Kidney epithelial cell (primary cell): ENCODE measurements at regions not wholly inside any gene's neighbourhood (a gene's known extent, or its start where the extent isn't known, plus 50 kb on each side); places are given as distances from the start of the nearest gene placed in this dataset.
"Not testable (repeated sequence)": the region's sequence is repeated elsewhere in the genome, so short reads cannot be mapped to it uniquely, and the experiment has no call there.

Source experiments
- DNase-seq: peaks from one replicate; pipeline ENCODE4 v3.0.0-alpha.2; 2010; ENCODE audit warnings: low read depth
- H3K27me3 ChIP-seq: 2 replicates; pipeline ENCODE4 v1.6.0; 2011; ENCODE audit warnings: low read length; ENCODE audit not compliant: control insufficient read depth, insufficient read depth
- H3K36me3 ChIP-seq: 2 replicates; pipeline ENCODE4 v1.5.1; 2011; ENCODE audit warnings: low read length; ENCODE audit not compliant: control insufficient read depth, insufficient read depth
- H3K4me3 ChIP-seq: 2 replicates; pipeline ENCODE4 v1.5.1; 2011; ENCODE audit warnings: low read depth, mild to moderate bottlenecking, control low read depth, low read length
- CTCF ChIP-seq: IDR thresholded peaks from 2 replicates; pipeline ENCODE4 v1.5.1; 2011; ENCODE audit warnings: mild to moderate bottlenecking, moderate library complexity, low read length, control low read depth, inconsistent platforms; ENCODE audit not compliant: insufficient read depth, poor library complexity, severe bottlenecking

DNA sequence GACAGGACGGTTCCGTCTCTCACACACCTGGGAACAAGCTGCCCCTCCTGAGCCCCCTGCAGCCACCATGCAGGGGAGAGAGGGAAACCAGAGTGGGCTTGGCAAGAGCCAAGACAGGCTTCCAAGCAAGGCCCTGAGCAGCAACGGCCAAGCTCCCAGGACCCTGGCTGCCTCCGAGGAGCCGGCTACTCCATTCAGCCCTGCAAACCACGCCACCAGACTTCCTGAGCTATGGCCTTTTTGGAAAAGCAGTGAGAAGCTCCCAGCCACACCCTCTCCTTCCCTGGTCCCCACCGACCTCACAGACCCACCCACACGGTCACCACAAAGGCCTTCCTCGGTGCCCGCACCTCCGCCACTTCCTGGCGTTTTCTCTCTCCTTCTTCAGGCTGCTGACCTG lies 479.0 kb downstream of the BRD1 start:
- DNase-seq, result no peak
- Histone ChIP-seq H3K4me3 (no peak overlapping the region), H3K36me3 (no peaks in the 10 kb centered on the region), H3K27me3 (no peaks in the 10 kb centered on the region)
- no peak for TF ChIP-seq CTCF

GRCh38 chr22:49347376-49347775 lies 480.3 kb downstream of the BRD1 start:
- Histone ChIP-seq H3K4me3 (no peak overlapping the region), H3K27me3 (no peaks in the 10 kb centered on the region), H3K36me3 (no peaks in the 10 kb centered on the region)
- no peak for TF ChIP-seq CTCF
- no peak for DNase-seq

GRCh38 chr22:49345896-49346295 lies 481.8 kb downstream of the BRD1 start:
- Histone ChIP-seq H3K36me3 (no peaks in the 10 kb centered on the region), H3K27me3 (no peaks in the 10 kb centered on the region), H3K4me3 (no peak overlapping the region)
- TF ChIP-seq CTCF, result no peak
- no peak for DNase-seq

GRCh38 chr22:49344656-49345055 lies 483.0 kb downstream of the BRD1 start:
- DNase-seq, result no peak

DNA sequence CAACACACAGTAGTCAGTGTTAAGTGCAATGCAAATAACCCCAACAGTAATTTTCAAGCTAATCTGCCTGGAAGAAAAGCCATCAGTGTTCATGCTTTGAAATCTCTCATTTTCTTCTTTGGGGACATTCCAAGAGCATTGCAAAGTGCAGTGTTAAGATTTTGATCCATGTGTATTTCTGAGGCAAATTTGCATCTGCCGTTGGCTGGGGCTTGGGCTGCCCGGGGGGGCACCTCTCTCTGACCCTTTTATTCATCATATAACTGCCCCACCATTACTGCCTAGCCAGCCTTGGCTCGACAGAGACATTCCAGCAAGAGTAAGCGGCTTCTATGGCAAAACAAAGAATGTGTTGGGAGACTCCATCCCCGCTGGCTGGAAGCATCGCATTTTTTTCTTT lies 483.5 kb downstream of the BRD1 start:
- Histone ChIP-seq H3K4me3 (no peak overlapping the region), H3K36me3 (no peaks in the 10 kb centered on the region), H3K27me3 (no peaks in the 10 kb centered on the region)
- TF ChIP-seq CTCF, result no peak
- DNase-seq, result no peak

More at GRCh38 chr22:49344656-49345055, 483.0 kb downstream of the BRD1 start:
- H3K27me3 ChIP-seq, result no peaks in the 10 kb centered on the region
- TF ChIP-seq CTCF, result no peak
- H3K36me3 ChIP-seq, result no peaks in the 10 kb centered on the region
- no peak overlapping the region for H3K4me3 ChIP-seq

DNA sequence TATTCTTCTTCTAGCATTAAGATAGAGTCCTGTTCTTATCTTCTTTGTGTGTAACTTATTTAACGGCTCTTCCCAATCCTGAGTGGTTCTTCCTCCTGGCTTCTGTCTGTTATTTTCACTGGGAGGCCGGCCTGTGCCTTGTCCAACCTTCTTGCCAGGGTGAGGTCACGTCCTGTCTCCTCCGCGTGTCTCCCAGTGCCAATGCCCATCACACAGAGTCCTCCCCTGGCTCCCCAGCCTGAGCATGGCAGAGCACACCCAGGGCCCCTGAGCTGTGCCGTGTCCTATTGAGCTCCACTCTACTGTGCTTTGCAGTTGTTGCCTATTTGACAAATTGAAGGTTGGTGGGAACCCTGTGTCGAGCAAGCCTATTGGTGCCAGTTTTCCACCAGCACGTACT lies 487.3 kb downstream of the BRD1 start:
- DNase-seq, result no peak
- TF ChIP-seq CTCF, result no peak
- Histone ChIP-seq H3K27me3 (no peaks in the 10 kb centered on the region), H3K4me3 (no peak overlapping the region), H3K36me3 (no peaks in the 10 kb centered on the region)

DNA sequence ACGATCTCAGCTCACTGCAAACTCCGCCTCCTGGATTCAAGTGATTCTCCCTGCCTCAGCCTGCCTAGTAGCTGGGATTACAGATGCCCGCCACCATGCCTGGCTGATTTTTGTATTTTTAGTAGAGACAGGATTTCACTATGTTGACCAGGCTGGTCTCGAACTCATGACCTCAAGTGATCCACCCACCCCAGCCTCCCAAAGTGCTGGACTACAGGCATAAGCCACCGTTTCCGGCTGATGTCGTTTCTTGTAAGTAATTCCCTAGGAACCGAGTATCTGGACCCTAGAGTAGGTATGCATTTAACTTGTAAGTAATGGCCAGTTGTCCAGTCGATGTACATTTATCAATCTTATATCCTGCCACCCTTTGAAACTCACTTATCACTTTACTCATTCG lies 491.2 kb downstream of the BRD1 start:
- DNase-seq, H3K36me3 ChIP-seq, H3K27me3 ChIP-seq, H3K4me3 ChIP-seq: not testable (repeated sequence)
